Endothelial cell of umbilical vein (primary cell): ENCODE measurements at regions not wholly inside any gene's neighbourhood (a gene's known extent, or its start where the extent isn't known, plus 50 kb on each side); places are given as distances from the start of the nearest gene placed in this dataset.

Experiments used
- BruUV-seq: library from RNA; stranded (reverse); fragments of 400-500 nt; replicated peaks from 2 replicates; lab custom pipeline; 2021; lab: Mats Ljungman, UMichigan
- CTCF ChIA-PET: fragments of 300-600, 350-600 bp; sonication (Branson Sonifier 250); formaldehyde crosslinking; loops from one replicate; lab custom pipeline; 2021; ENCODE audit warnings: antibody characterized with exemption, inconsistent platforms; lab: Charles Lee
- POLR2A ChIA-PET: fragments of 300-600, 350-600 bp; sonication (Branson Sonifier 250); formaldehyde crosslinking; loops from one replicate; lab custom pipeline; 2021; ENCODE audit warnings: antibody characterized with exemption, inconsistent platforms; lab: Charles Lee
- DNase-seq: peaks from one replicate; pipeline ENCODE4 v3.0.0-alpha.2; 2011; ENCODE audit warnings: low read depth, low spot score
- FAIRE-seq: peaks from 2 replicates; lab custom pipeline; 2011; peaks lifted over from hg19 to GRCh38; lab: Jason Lieb, UNC
- H2AFZ ChIP-seq: 2 replicates; pipeline ENCODE4 v1.6.0; 2012; ENCODE audit warnings: low read depth, low read length, control low read depth, inconsistent platforms
- H3K27ac ChIP-seq: 2 replicates; pipeline ENCODE4 v1.5.1; 2011; ENCODE audit warnings: low read depth, mild to moderate bottlenecking, control low read depth, low read length, moderate library complexity; ENCODE audit not compliant: insufficient read depth
- H3K27me3 ChIP-seq, 2 experiments: 2 replicates each; pipeline versions ENCODE4 v1.6.0 to v1.6.1; 2011; ENCODE audit warnings: low read length in 2 of 2, mixed read lengths in 1 of 2; ENCODE audit not compliant: control insufficient read depth in 2 of 2, insufficient read depth in 2 of 2
- H3K36me3 ChIP-seq, 2 experiments: 2 replicates in 1 of 2; 3 replicates in 1 of 2; pipeline ENCODE4 v1.5.1; 2011; ENCODE audit warnings: low read length in 2 of 2, mild to moderate bottlenecking in 1 of 2, moderate library complexity in 1 of 2; ENCODE audit not compliant: control insufficient read depth in 2 of 2, insufficient read depth in 2 of 2; ENCODE audit errors: extremely low read depth in 1 of 2
- H3K4me1 ChIP-seq: 3 replicates; pipeline ENCODE4 v1.5.1; 2011; ENCODE audit warnings: mild to moderate bottlenecking, low read length; ENCODE audit not compliant: control insufficient read depth, insufficient read depth; ENCODE audit errors: extremely low read depth
- H3K4me2 ChIP-seq: 2 replicates; pipeline ENCODE4 v1.6.1; 2011; ENCODE audit warnings: low read length, control low read depth, mixed read lengths; ENCODE audit not compliant: insufficient read depth
- H3K4me3 ChIP-seq, 3 experiments: fragments of 200-600 bp in 1 of 3; sonication (generic), shearing (Covaris generic) in 1 of 3; replicated peaks in 1 of 3; 2 replicates each; pipeline ENCODE4 v1.5.1; 2011 to 2016; ENCODE audit warnings: control low read depth in 3 of 3, low read length in 3 of 3, mild to moderate bottlenecking in 2 of 3, inconsistent platforms in 1 of 3, low read depth in 1 of 3, moderate library complexity in 1 of 3; ENCODE audit not compliant: insufficient read depth in 1 of 3
- H3K79me2 ChIP-seq: 2 replicates; pipeline ENCODE4 v1.6.0; 2012; ENCODE audit warnings: low read length, inconsistent platforms; ENCODE audit not compliant: control insufficient read depth, insufficient read depth
- H3K9ac ChIP-seq: replicated peaks from 2 replicates; pipeline ENCODE3; 2011; ENCODE audit warnings: low read length, control low read depth; ENCODE audit not compliant: insufficient read depth; ENCODE audit errors: extremely low read depth
- H3K9me1 ChIP-seq: replicated peaks from 3 replicates; pipeline ENCODE4 v1.6.0; 2011; ENCODE audit warnings: mild to moderate bottlenecking, low read length; ENCODE audit not compliant: control insufficient read depth, insufficient read depth; ENCODE audit errors: extremely low read depth
- H3K9me3 ChIP-seq: replicated peaks from 2 replicates; pipeline ENCODE4 v1.5.1; 2012; ENCODE audit warnings: low read length, inconsistent platforms; ENCODE audit not compliant: control insufficient read depth, insufficient read depth
- H4K20me1 ChIP-seq: replicated peaks from 2 replicates; pipeline ENCODE3; 2011; ENCODE audit warnings: mild to moderate bottlenecking, low read length; ENCODE audit not compliant: control insufficient read depth, insufficient read depth; ENCODE audit errors: extremely low read depth
- EZH2 ChIP-seq: IDR thresholded peaks from 2 replicates; pipeline ENCODE4 v1.6.1; 2012; ENCODE audit warnings: borderline replicate concordance, low read depth, mild to moderate bottlenecking, moderate library complexity, low read length, inconsistent platforms; ENCODE audit not compliant: severe bottlenecking
- FOS ChIP-seq: IDR thresholded peaks from 2 replicates; pipeline ENCODE4 v1.6.1; 2011; ENCODE audit warnings: mild to moderate bottlenecking, low read length, moderate library complexity, borderline replicate concordance; ENCODE audit not compliant: insufficient read depth
- GATA2 ChIP-seq: IDR thresholded peaks from 2 replicates; pipeline ENCODE4 v1.7.0; 2011; ENCODE audit warnings: low read depth, mild to moderate bottlenecking, moderate library complexity, mixed read lengths, low read length; ENCODE audit not compliant: insufficient read length, insufficient read depth
- JUN ChIP-seq: IDR thresholded peaks from 2 replicates; pipeline ENCODE4 v1.6.1; 2011; ENCODE audit warnings: borderline replicate concordance, low read depth; ENCODE audit not compliant: insufficient read length, insufficient read depth
- MYC ChIP-seq: IDR thresholded peaks from one replicate; pipeline ENCODE4 v1.6.1; 2011; ENCODE audit warnings: mild to moderate bottlenecking, low read depth, low read length
- POLR2A ChIP-seq: IDR thresholded peaks from 2 replicates; pipeline ENCODE4 v1.6.1; 2012; ENCODE audit warnings: low read depth, mild to moderate bottlenecking, control low read depth, low read length
- POLR2AphosphoS5 ChIP-seq: IDR thresholded peaks from 2 replicates; pipeline ENCODE4 v1.6.1; 2012; ENCODE audit warnings: low read depth, mild to moderate bottlenecking, control low read depth, low read length, moderate library complexity; ENCODE audit not compliant: insufficient read depth
- dilution Hi-C: fragments of 300-500 bp; cut with MboI; formaldehyde crosslinking; loops from one replicate; pipeline ENCODE4 v1.15.0; 2019; ENCODE audit warnings: low sequenced_read_pairs; ENCODE audit not compliant: extremely low pct_ligation_motif_present
- intact Hi-C: fragments of 100-400 bp; cut with micrococcal nuclease; formaldehyde crosslinking; loops from one replicate; pipeline ENCODE4 v1.10.0; 2022
- TF ChIP-seq, protein P1 (sequence below), 2 donors: IDR thresholded peaks; 1 replicate in 1 of 2; 2 replicates in 1 of 2; pipeline ENCODE4 v1.5.1; 2011; ENCODE audit warnings: low read length in 2 of 2, mild to moderate bottlenecking in 2 of 2, moderate library complexity in 2 of 2, control low read depth in 1 of 2, inconsistent platforms in 1 of 2, low read depth in 1 of 2; ENCODE audit not compliant: insufficient read depth in 1 of 2; ENCODE audit errors: extremely low read depth in 1 of 2
- TF ChIP-seq, protein P2 (sequence below): IDR thresholded peaks from 2 replicates; pipeline ENCODE4 v1.6.1; 2011; ENCODE audit not compliant: insufficient read depth, insufficient read length

DNA sequence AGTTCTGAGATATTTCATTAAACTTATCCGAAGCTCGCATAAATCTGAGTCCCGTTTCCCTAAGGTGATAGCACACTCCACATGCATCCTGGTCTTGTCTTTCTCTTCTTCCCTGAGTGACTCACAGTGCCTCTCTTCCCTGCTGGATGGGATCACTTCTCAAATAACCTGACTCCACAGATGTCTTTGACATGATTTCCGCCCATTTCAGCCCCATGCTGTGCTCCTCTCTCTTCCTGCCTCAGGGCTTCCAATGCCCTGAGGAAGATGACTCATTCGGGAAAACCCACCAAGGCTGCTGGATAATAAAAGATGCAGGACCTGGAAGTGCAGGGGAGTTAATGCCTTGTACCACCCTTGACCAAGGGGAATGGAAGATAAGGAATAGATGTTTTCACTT is 441.7 kb upstream of the SOX11 start:
- dilution Hi-C loops, result no loop called here
- Histone ChIP-seq H3K4me1 (no peaks in the 10 kb centered on the region), H4K20me1 (no peaks in the 10 kb centered on the region), H3K9ac (no peak overlapping the region), H3K27me3 (no peaks in the 10 kb centered on the region), H3K9me1 (no peaks in the 10 kb centered on the region), H2AFZ (no peak overlapping the region), H3K4me2 (no peak overlapping the region), H3K27ac (no peak overlapping the region), H3K79me2 (no peaks in the 10 kb centered on the region), H3K9me3 (no peaks in the 10 kb centered on the region), H3K36me3 (no peaks in the 10 kb centered on the region), H3K4me3 (no peak overlapping the region)
- ChIA-PET CTCF (no interaction called here), POLR2A (no interaction called here)
- intact Hi-C loops, result no loop called here
- no peak for FAIRE-seq
- TF ChIP-seq POLR2A (no peak), FOS (no peak), POLR2AphosphoS5 (no peak), EZH2 (no peak), MYC (no peak), GATA2 (no peak), JUN (no peak)
- TF ChIP-seq, protein P1, sequence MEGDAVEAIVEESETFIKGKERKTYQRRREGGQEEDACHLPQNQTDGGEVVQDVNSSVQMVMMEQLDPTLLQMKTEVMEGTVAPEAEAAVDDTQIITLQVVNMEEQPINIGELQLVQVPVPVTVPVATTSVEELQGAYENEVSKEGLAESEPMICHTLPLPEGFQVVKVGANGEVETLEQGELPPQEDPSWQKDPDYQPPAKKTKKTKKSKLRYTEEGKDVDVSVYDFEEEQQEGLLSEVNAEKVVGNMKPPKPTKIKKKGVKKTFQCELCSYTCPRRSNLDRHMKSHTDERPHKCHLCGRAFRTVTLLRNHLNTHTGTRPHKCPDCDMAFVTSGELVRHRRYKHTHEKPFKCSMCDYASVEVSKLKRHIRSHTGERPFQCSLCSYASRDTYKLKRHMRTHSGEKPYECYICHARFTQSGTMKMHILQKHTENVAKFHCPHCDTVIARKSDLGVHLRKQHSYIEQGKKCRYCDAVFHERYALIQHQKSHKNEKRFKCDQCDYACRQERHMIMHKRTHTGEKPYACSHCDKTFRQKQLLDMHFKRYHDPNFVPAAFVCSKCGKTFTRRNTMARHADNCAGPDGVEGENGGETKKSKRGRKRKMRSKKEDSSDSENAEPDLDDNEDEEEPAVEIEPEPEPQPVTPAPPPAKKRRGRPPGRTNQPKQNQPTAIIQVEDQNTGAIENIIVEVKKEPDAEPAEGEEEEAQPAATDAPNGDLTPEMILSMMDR (IDR thresholded peaks at IDR 0.05; ENCODE audit: extremely low read depth in 1 of 2, insufficient read depth in 1 of 2, low read depth in 1 of 2, low read length in 2 of 2), result no peak
- TF ChIP-seq, protein P2, sequence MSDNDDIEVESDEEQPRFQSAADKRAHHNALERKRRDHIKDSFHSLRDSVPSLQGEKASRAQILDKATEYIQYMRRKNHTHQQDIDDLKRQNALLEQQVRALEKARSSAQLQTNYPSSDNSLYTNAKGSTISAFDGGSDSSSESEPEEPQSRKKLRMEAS, result no peak
- no TSS peak for BruUV-seq
- DNase-seq, result no peak
